BLaER1 treated with 17β-estradiol and CSF1 and Interleukin-3, amounts not matched to agents 10 nM and 100 nM (cell line): ENCODE measurements at regions not wholly inside any gene's neighbourhood (a gene's known extent, or its start where the extent isn't known, plus 50 kb on each side); places are given as distances from the start of the nearest gene placed in this dataset.
A peak's percentile ranks its signal among the peaks of the same experiment; 100 is the strongest.

Source experiments
- H3K27ac ChIP-seq, 11 experiments: shearing (Covaris generic); formaldehyde crosslinking; 2 replicates each; pipeline ENCODE4 v1.8.1; 2022
- H3K27me3 ChIP-seq, 11 experiments: shearing (Covaris generic); formaldehyde crosslinking; 2 replicates each; pipeline ENCODE4 v1.8.1; 2022
- H3K36me3 ChIP-seq, 11 experiments: shearing (Covaris generic); formaldehyde crosslinking; 2 replicates each; pipeline ENCODE4 v1.8.1; 2022
- H3K4me1 ChIP-seq, 10 experiments: shearing (Covaris generic); formaldehyde crosslinking; 2 replicates each; pipeline ENCODE4 v1.8.1; 2022
- H3K4me2 ChIP-seq, 11 experiments: shearing (Covaris generic); formaldehyde crosslinking; 2 replicates each; pipeline ENCODE4 v1.8.1; 2022
- H3K4me3 ChIP-seq, 10 experiments: shearing (Covaris generic); formaldehyde crosslinking; 2 replicates each; pipeline ENCODE4 v1.8.1; 2022
- H3K9ac ChIP-seq, 11 experiments: shearing (Covaris generic); formaldehyde crosslinking; 2 replicates each; pipeline ENCODE4 v1.8.1; 2022
- H3K9me3 ChIP-seq, 11 experiments: shearing (Covaris generic); formaldehyde crosslinking; replicated peaks in 1 of 11; 2 replicates each; pipeline ENCODE4 v1.8.1; 2022
- H4K20me1 ChIP-seq, 11 experiments: shearing (Covaris generic); formaldehyde crosslinking; 2 replicates each; pipeline ENCODE4 v1.8.1; 2022
- Cebpa-rat ChIP-seq, 11 experiments: shearing (Covaris generic); IDR thresholded peaks; 2 replicates each; pipeline ENCODE4 v1.8.1; 2022

- Histone ChIP-seq H3K36me3 (no peaks in the 10 kb centered on the region), H3K27ac (no peak overlapping the region), H3K4me3 (no peak overlapping the region), H3K4me1 (peaks cover 0 to 15% (median 7%) of the 10 kb centered on the region in 10 experiments; a peak in 7 of 20 replicates), H3K9ac (no peak overlapping the region), H3K4me2 (peak overlapping the region in 9 of 11 experiments; percentile 14 to 66 (median 29); a peak in 14 of 22 replicates), H3K27me3 (no peaks in the 10 kb centered on the region), H4K20me1 (no peaks in the 10 kb centered on the region), H3K9me3 (peaks cover 9 to 21% (median 19%) of the 10 kb centered on the region in 11 experiments; a peak in 21 of 22 replicates)
- TF ChIP-seq Cebpa-rat (IDR thresholded peaks at IDR 0.05) = no peak
Measured at GRCh38 chr12:131249246-131250027, 295.7 kb downstream of the ADGRD1 start.

- Histone ChIP-seq H3K4me2 (peak overlapping the region in 7 of 11 experiments; percentile 14 to 66 (median 30); a peak in 7 of 22 replicates), H3K27me3 (no peaks in the 10 kb centered on the region), H3K36me3 (no peaks in the 10 kb centered on the region), H4K20me1 (no peaks in the 10 kb centered on the region), H3K27ac (no peak overlapping the region), H3K9me3 (peaks cover 9 to 26% (median 21%) of the 10 kb centered on the region in 11 experiments; a peak in 21 of 22 replicates), H3K4me1 (peaks cover 0 to 15% (median 7%) of the 10 kb centered on the region in 10 experiments; a peak in 7 of 20 replicates), H3K9ac (no peak overlapping the region), H3K4me3 (no peak overlapping the region)
- TF ChIP-seq Cebpa-rat (IDR thresholded peaks at IDR 0.05) = no peak
Measured at GRCh38 chr12:131250028-131250950, 296.6 kb downstream of the ADGRD1 start.

GRCh38 chr12:131250951-131251315, 297.2 kb downstream of the ADGRD1 start:
- Histone ChIP-seq H3K27me3 (no peaks in the 10 kb centered on the region), H3K36me3 (no peaks in the 10 kb centered on the region), H4K20me1 (no peaks in the 10 kb centered on the region), H3K9ac (no peak overlapping the region), H3K4me2 (no peak overlapping the region), H3K27ac (no peak overlapping the region), H3K4me1 (peaks cover 0 to 15% (median 7%) of the 10 kb centered on the region in 10 experiments; a peak in 7 of 20 replicates), H3K9me3 (peaks cover 9 to 30% (median 21%) of the 10 kb centered on the region in 11 experiments; a peak in 21 of 22 replicates), H3K4me3 (no peak overlapping the region)
- no peak for TF ChIP-seq Cebpa-rat (IDR thresholded peaks at IDR 0.05)

GRCh38 chr12:131251336-131252101, 297.8 kb downstream of the ADGRD1 start:
- H3K4me3 ChIP-seq = no peak overlapping the region
- H3K27me3 ChIP-seq = no peaks in the 10 kb centered on the region
- no peaks in the 10 kb centered on the region for H4K20me1 ChIP-seq
- peaks cover 9 to 34% (median 26%) of the 10 kb centered on the region in 11 experiments; a peak in 21 of 22 replicates for H3K9me3 ChIP-seq
- peaks cover 0 to 15% (median 7%) of the 10 kb centered on the region in 10 experiments; a peak in 7 of 20 replicates for H3K4me1 ChIP-seq
- H3K4me2 ChIP-seq = no peak overlapping the region
- H3K9ac ChIP-seq = no peak overlapping the region
- no peak overlapping the region for H3K27ac ChIP-seq
- H3K36me3 ChIP-seq = no peaks in the 10 kb centered on the region
- no peak for TF ChIP-seq Cebpa-rat (IDR thresholded peaks at IDR 0.05)

- Histone ChIP-seq H3K27me3 (no peaks in the 10 kb centered on the region), H4K20me1 (no peaks in the 10 kb centered on the region), H3K4me1 (peaks cover 0 to 15% (median 7%) of the 10 kb centered on the region in 10 experiments; a peak in 7 of 20 replicates), H3K9ac (no peak overlapping the region), H3K9me3 (peaks cover 9 to 38% (median 28%) of the 10 kb centered on the region in 11 experiments; a peak in 21 of 22 replicates), H3K4me2 (no peak overlapping the region), H3K27ac (no peak overlapping the region), H3K36me3 (no peaks in the 10 kb centered on the region), H3K4me3 (no peak overlapping the region)
- no peak for TF ChIP-seq Cebpa-rat (IDR thresholded peaks at IDR 0.05)
Measured at GRCh38 chr12:131253376-131254026, 299.8 kb downstream of the ADGRD1 start.

GRCh38 chr12:131254374-131254773, 300.7 kb downstream of the ADGRD1 start:
- Histone ChIP-seq H3K36me3 (no peaks in the 10 kb centered on the region), H3K4me2 (no peak overlapping the region), H3K27ac (no peak overlapping the region), H4K20me1 (no peaks in the 10 kb centered on the region), H3K9me3 (peaks cover 9 to 38% (median 28%) of the 10 kb centered on the region in 11 experiments; a peak in 21 of 22 replicates), H3K4me3 (no peak overlapping the region), H3K27me3 (no peaks in the 10 kb centered on the region), H3K9ac (no peak overlapping the region), H3K4me1 (peaks cover 0 to 11% (median 6%) of the 10 kb centered on the region in 10 experiments; a peak in 7 of 20 replicates)
- TF ChIP-seq Cebpa-rat (IDR thresholded peaks at IDR 0.05) = no peak

DNA sequence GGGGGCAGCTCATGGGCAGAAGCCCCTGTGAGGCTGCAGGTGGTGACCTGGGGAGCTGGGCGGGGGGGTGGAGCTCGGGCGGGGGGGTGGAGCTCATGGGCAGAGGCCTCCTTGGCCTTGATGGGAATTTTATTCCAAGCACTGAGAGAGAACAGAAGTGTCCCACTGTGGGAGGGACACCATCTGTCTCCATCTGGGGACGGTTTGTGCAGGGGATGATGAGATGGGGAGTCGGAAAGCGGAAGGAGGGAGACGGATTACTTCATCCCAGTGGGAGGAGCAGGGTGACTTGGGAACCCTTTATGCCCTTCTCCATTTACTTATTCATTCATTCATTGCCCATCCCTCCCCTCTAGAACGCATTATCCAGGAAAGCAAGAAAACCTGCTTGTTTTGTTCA, 304.7 kb downstream of the ADGRD1 start:
- Histone ChIP-seq H4K20me1 (no peaks in the 10 kb centered on the region), H3K4me1 (peaks cover 0 to 6% (median 0%) of the 10 kb centered on the region in 10 experiments; a peak in 2 of 20 replicates), H3K9me3 (peaks cover 7 to 29% (median 18%) of the 10 kb centered on the region in 11 experiments; a peak in 21 of 22 replicates), H3K36me3 (no peaks in the 10 kb centered on the region), H3K9ac (no peak overlapping the region), H3K27me3 (no peaks in the 10 kb centered on the region), H3K4me2 (no peak overlapping the region), H3K4me3 (no peak overlapping the region), H3K27ac (no peak overlapping the region)
- no peak for TF ChIP-seq Cebpa-rat (IDR thresholded peaks at IDR 0.05)
